ENCODE measurements at regions not wholly inside any gene's neighbourhood (a gene's known extent, or its start where the extent isn't known, plus 50 kb on each side); places are given as distances from the start of the nearest gene placed in this dataset.
A peak's percentile ranks its signal among the peaks of the same experiment; 100 is the strongest.

- Histone ChIP-seq H3K9ac (ENCODE audit: insufficient read depth, low read length) (no peak overlapping the region), H3K9me3 (ENCODE audit: control insufficient read depth, insufficient read depth, low read depth, low read length) (no peaks in the 10 kb centered on the region), H3K4me3 (replicated peaks in 1 of 4; ENCODE audit: control extremely low read depth in 1 of 4, insufficient read depth in 1 of 4, low read depth in 3 of 4, low read length in 4 of 4) (no peak overlapping the region), H3K4me2 (ENCODE audit: extremely low read depth, insufficient read depth, low read length) (no peak overlapping the region), H3K79me2 (ENCODE audit: control insufficient read depth, insufficient read depth, low read length) (no peaks in the 10 kb centered on the region), H3K27me3 (ENCODE audit: control insufficient read depth, insufficient read depth, low read length) (no peaks in the 10 kb centered on the region), H3K27ac (ENCODE audit: insufficient read depth, low read length) (no peak overlapping the region), H3K36me3 (ENCODE audit: control insufficient read depth, insufficient read depth, low read length) (no peaks in the 10 kb centered on the region), H4K20me1 (ENCODE audit: control insufficient read depth, extremely low read depth, insufficient read depth, low read length) (no peaks in the 10 kb centered on the region), H2AFZ (ENCODE audit: low read length) (no peak overlapping the region), H3K4me1 (ENCODE audit: control insufficient read depth, extremely low read depth, insufficient read depth, low read length) (peaks cover 38% of the 10 kb centered on the region)
- TF ChIP-seq EZH2 (IDR thresholded peaks at IDR 0.05; ENCODE audit: low read length, missing control alignments) (no peak), CTCF (conservative IDR thresholded peaks at IDR 0.05 in 1 of 2, IDR thresholded peaks at IDR 0.05 in 1 of 2; ENCODE audit: low read depth in 1 of 2, low read length in 2 of 2) (no peak)
- peak; percentile 52 to 71 for DNase-seq (ENCODE audit: low read depth in 2 of 2)
Measured at GRCh38 chr3:43867436-43868072, 176.8 kb downstream of the ABHD5 start.

GRCh38 chr3:43869491-43869890, 178.8 kb downstream of the ABHD5 start:
- H3K4me1 ChIP-seq (ENCODE audit: control insufficient read depth, extremely low read depth, insufficient read depth, low read length): peaks cover 38% of the 10 kb centered on the region
- no peaks in the 10 kb centered on the region for H3K79me2 ChIP-seq (ENCODE audit: control insufficient read depth, insufficient read depth, low read length)
- H3K9ac ChIP-seq (ENCODE audit: insufficient read depth, low read length): no peak overlapping the region
- TF ChIP-seq EZH2 (IDR thresholded peaks at IDR 0.05; ENCODE audit: low read length, missing control alignments): no peak
- no peak for TF ChIP-seq CTCF (conservative IDR thresholded peaks at IDR 0.05 in 1 of 2, IDR thresholded peaks at IDR 0.05 in 1 of 2; ENCODE audit: low read depth in 1 of 2, low read length in 2 of 2)
- no peak overlapping the region for H3K4me3 ChIP-seq (replicated peaks in 1 of 4; ENCODE audit: control extremely low read depth in 1 of 4, insufficient read depth in 1 of 4, low read depth in 3 of 4, low read length in 4 of 4)
- H2AFZ ChIP-seq (ENCODE audit: low read length): no peak overlapping the region
- H3K9me3 ChIP-seq (ENCODE audit: control insufficient read depth, insufficient read depth, low read depth, low read length): no peaks in the 10 kb centered on the region
- no peaks in the 10 kb centered on the region for H3K27me3 ChIP-seq (ENCODE audit: control insufficient read depth, insufficient read depth, low read length)
- no peaks in the 10 kb centered on the region for H3K36me3 ChIP-seq (ENCODE audit: control insufficient read depth, insufficient read depth, low read length)
- H4K20me1 ChIP-seq (ENCODE audit: control insufficient read depth, extremely low read depth, insufficient read depth, low read length): no peaks in the 10 kb centered on the region
- DNase-seq (ENCODE audit: low read depth in 2 of 2): no peak
- H3K4me2 ChIP-seq (ENCODE audit: extremely low read depth, insufficient read depth, low read length): no peak overlapping the region
- H3K27ac ChIP-seq (ENCODE audit: insufficient read depth, low read length): no peak overlapping the region

GRCh38 chr3:43870120-43870519, 179.4 kb downstream of the ABHD5 start:
- H3K4me1 ChIP-seq (ENCODE audit: control insufficient read depth, extremely low read depth, insufficient read depth, low read length): peaks cover 38% of the 10 kb centered on the region
- TF ChIP-seq CTCF (conservative IDR thresholded peaks at IDR 0.05 in 1 of 2, IDR thresholded peaks at IDR 0.05 in 1 of 2; ENCODE audit: low read depth in 1 of 2, low read length in 2 of 2) (no peak), EZH2 (IDR thresholded peaks at IDR 0.05; ENCODE audit: low read length, missing control alignments) (no peak)

More at GRCh38 chr3:43870120-43870519, 179.4 kb downstream of the ABHD5 start:
- H3K79me2 ChIP-seq (ENCODE audit: control insufficient read depth, insufficient read depth, low read length): no peaks in the 10 kb centered on the region
- no peak overlapping the region for H3K9ac ChIP-seq (ENCODE audit: insufficient read depth, low read length)
- H3K4me2 ChIP-seq (ENCODE audit: extremely low read depth, insufficient read depth, low read length): peak overlapping the region; percentile 46
- no peak overlapping the region for H3K4me3 ChIP-seq (replicated peaks in 1 of 4; ENCODE audit: control extremely low read depth in 1 of 4, insufficient read depth in 1 of 4, low read depth in 3 of 4, low read length in 4 of 4)
- H3K36me3 ChIP-seq (ENCODE audit: control insufficient read depth, insufficient read depth, low read length): no peaks in the 10 kb centered on the region
- peak; percentile 60 to 78 for DNase-seq (ENCODE audit: low read depth in 2 of 2)
- H3K9me3 ChIP-seq (ENCODE audit: control insufficient read depth, insufficient read depth, low read depth, low read length): no peaks in the 10 kb centered on the region
- H4K20me1 ChIP-seq (ENCODE audit: control insufficient read depth, extremely low read depth, insufficient read depth, low read length): no peaks in the 10 kb centered on the region
- no peaks in the 10 kb centered on the region for H3K27me3 ChIP-seq (ENCODE audit: control insufficient read depth, insufficient read depth, low read length)
- H3K27ac ChIP-seq (ENCODE audit: insufficient read depth, low read length): no peak overlapping the region
- no peak overlapping the region for H2AFZ ChIP-seq (ENCODE audit: low read length)

Measured in fibroblast of lung (primary cell).